ENCODE measurements at regions not wholly inside any gene's neighbourhood (a gene's known extent, or its start where the extent isn't known, plus 50 kb on each side); places are given as distances from the start of the nearest gene placed in this dataset.

GRCh38 chr10:5268743-5269142, 72.1 kb downstream of the AKR1C4 start:
- DNase-seq (ENCODE audit: extremely low read depth, low read depth), result no peak
- H3K4me3 ChIP-seq (replicated peaks; ENCODE audit: low read depth, low read length), result no peak overlapping the region
- TF ChIP-seq CTCF (IDR thresholded peaks at IDR 0.05; ENCODE audit: low read depth, low read length, missing control alignments), result no peak

GRCh38 chr10:5269791-5270190, 73.2 kb downstream of the AKR1C4 start:
- DNase-seq (ENCODE audit: extremely low read depth, low read depth), result no peak
- H3K4me3 ChIP-seq (replicated peaks; ENCODE audit: low read depth, low read length), result no peak overlapping the region
- no peak for TF ChIP-seq CTCF (IDR thresholded peaks at IDR 0.05; ENCODE audit: low read depth, low read length, missing control alignments)

GRCh38 chr10:5271526-5271925, 74.9 kb downstream of the AKR1C4 start:
- no peak overlapping the region for H3K4me3 ChIP-seq (replicated peaks; ENCODE audit: low read depth, low read length)
- DNase-seq (ENCODE audit: extremely low read depth, low read depth), result no peak

GRCh38 chr10:5272065-5272803, 75.6 kb downstream of the AKR1C4 start:
- TF ChIP-seq CTCF (IDR thresholded peaks at IDR 0.05; ENCODE audit: low read depth, low read length, missing control alignments), result no peak
- H3K4me3 ChIP-seq (replicated peaks; ENCODE audit: low read depth, low read length), result no peak overlapping the region
- DNase-seq (ENCODE audit: extremely low read depth, low read depth), result no peak

More at GRCh38 chr10:5271526-5271925, 74.9 kb downstream of the AKR1C4 start:
- TF ChIP-seq CTCF (IDR thresholded peaks at IDR 0.05; ENCODE audit: low read depth, low read length, missing control alignments), result no peak

GRCh38 chr10:5274795-5275194, 78.2 kb downstream of the AKR1C4 start:
- no peak for TF ChIP-seq CTCF (IDR thresholded peaks at IDR 0.05; ENCODE audit: low read depth, low read length, missing control alignments)
- no peak overlapping the region for H3K4me3 ChIP-seq (replicated peaks; ENCODE audit: low read depth, low read length)
- DNase-seq (ENCODE audit: extremely low read depth, low read depth), result no peak

- TF ChIP-seq CTCF (IDR thresholded peaks at IDR 0.05; ENCODE audit: low read depth, low read length, missing control alignments), result no peak
- H3K4me3 ChIP-seq (replicated peaks; ENCODE audit: low read depth, low read length), result no peak overlapping the region
- DNase-seq (ENCODE audit: extremely low read depth, low read depth), result no peak
Measured at GRCh38 chr10:5281356-5281755, 83.4 kb upstream of the UCN3 start.

- TF ChIP-seq CTCF (IDR thresholded peaks at IDR 0.05; ENCODE audit: low read depth, low read length, missing control alignments), result no peak
- H3K4me3 ChIP-seq (replicated peaks; ENCODE audit: low read depth, low read length), result no peak overlapping the region
- no peak for DNase-seq (ENCODE audit: extremely low read depth, low read depth)
Measured at GRCh38 chr10:5282137-5282536, 82.6 kb upstream of the UCN3 start.

Data from HFF-Myc (cell line).